OCI-LY7 (cell line): ENCODE measurements at regions not wholly inside any gene's neighbourhood (a gene's known extent, or its start where the extent isn't known, plus 50 kb on each side); places are given as distances from the start of the nearest gene placed in this dataset.

Source experiments
- CTCF ChIP-seq: fragments of 200-600 bp; sonication (generic); conservative IDR thresholded peaks from 2 replicates; pipeline ENCODE4 v1.5.1; 2014; ENCODE audit warnings: mild to moderate bottlenecking, antibody characterized with exemption, low read length, moderate library complexity, mixed read lengths
- EZH2phosphoT487 ChIP-seq: fragments of 200-600 bp; sonication (generic); IDR thresholded peaks from 2 replicates; pipeline ENCODE4 v1.6.1; 2018; ENCODE audit warnings: low read depth, borderline replicate concordance, mild to moderate bottlenecking, mixed run types, antibody characterized with exemption, low read length, moderate library complexity, mixed read lengths

GRCh38 chr6:10146715-10147451 is 268.0 kb downstream of the TFAP2A start:
- TF ChIP-seq CTCF, result no peak
- no peak for TF ChIP-seq EZH2phosphoT487
